ENCODE measurements at regions not wholly inside any gene's neighbourhood (a gene's known extent, or its start where the extent isn't known, plus 50 kb on each side); places are given as distances from the start of the nearest gene placed in this dataset.

GRCh38 chr7:10346032-10346431 is 627.6 kb upstream of the PHF14 start:
- no peak overlapping the region for H3K9ac ChIP-seq (ENCODE audit: extremely low read depth, low read length, poor library complexity, severe bottlenecking)
- 40% methylated on average over 1 of the region's 1 CpG; no CpG with 5 or more reads in 1 of the 2 experiments for WGBS, 2 experiments (ENCODE audit: insufficient coverage in 1 of 2, insufficient read length in 1 of 2)
- Mint-ChIP-seq H3K4me3 (no peak overlapping the region), H3K4me1 (no peaks in the 10 kb centered on the region), H3K36me3 (ENCODE audit: low read depth) (no peaks in the 10 kb centered on the region), H3K27me3 (ENCODE audit: insufficient read depth) (no peaks in the 10 kb centered on the region), H3K27ac (no peak overlapping the region), H3K9me3 (no peaks in the 10 kb centered on the region)
- no peaks in the 10 kb centered on the region for H3K27me3 ChIP-seq (ENCODE audit: control insufficient read depth, insufficient read depth, low read length, poor library complexity, severe bottlenecking)
- no peak for DNase-seq
- H3K27ac ChIP-seq (ENCODE audit: low read depth, low read length), result no peak overlapping the region
- no peaks in the 10 kb centered on the region for H3K4me1 ChIP-seq (ENCODE audit: control insufficient read depth, insufficient read depth, low read length)
- no peaks in the 10 kb centered on the region for H3K9me3 ChIP-seq (ENCODE audit: control insufficient read depth, low read length)
- TF ChIP-seq CTCF (conservative IDR thresholded peaks at IDR 0.05), result no peak
- H3K4me3 ChIP-seq (ENCODE audit: low read length), result no peak overlapping the region
- H3K36me3 ChIP-seq (ENCODE audit: control insufficient read depth, insufficient read depth, low read length), result no peaks in the 10 kb centered on the region

- Histone ChIP-seq H3K4me1 (ENCODE audit: control insufficient read depth, insufficient read depth, low read length) (no peaks in the 10 kb centered on the region), H3K4me3 (ENCODE audit: low read length) (no peak overlapping the region), H3K9ac (ENCODE audit: extremely low read depth, low read length, poor library complexity, severe bottlenecking) (no peak overlapping the region), H3K27ac (ENCODE audit: low read depth, low read length) (no peak overlapping the region), H3K36me3 (ENCODE audit: control insufficient read depth, insufficient read depth, low read length) (no peaks in the 10 kb centered on the region), H3K9me3 (ENCODE audit: control insufficient read depth, low read length) (no peaks in the 10 kb centered on the region), H3K27me3 (ENCODE audit: control insufficient read depth, insufficient read depth, low read length, poor library complexity, severe bottlenecking) (no peaks in the 10 kb centered on the region)
- Mint-ChIP-seq H3K36me3 (ENCODE audit: low read depth) (no peaks in the 10 kb centered on the region), H3K4me1 (no peaks in the 10 kb centered on the region), H3K27ac (no peak overlapping the region), H3K27me3 (ENCODE audit: insufficient read depth) (no peaks in the 10 kb centered on the region), H3K9me3 (peaks cover 2% of the 10 kb centered on the region), H3K4me3 (no peak overlapping the region)
- no peak for TF ChIP-seq CTCF (conservative IDR thresholded peaks at IDR 0.05)
- 77 to 89% methylated on average over 1 to 2 of the region's 2 CpGs for WGBS, 2 experiments (ENCODE audit: insufficient coverage in 1 of 2, insufficient read length in 1 of 2)
- no peak for DNase-seq
Observed at GRCh38 chr7:10355816-10356215, 617.9 kb upstream of the PHF14 start.

- Histone ChIP-seq H3K9me3 (ENCODE audit: control insufficient read depth, low read length) (no peaks in the 10 kb centered on the region), H3K4me3 (ENCODE audit: low read length) (no peak overlapping the region), H3K27me3 (ENCODE audit: control insufficient read depth, insufficient read depth, low read length, poor library complexity, severe bottlenecking) (no peaks in the 10 kb centered on the region), H3K4me1 (ENCODE audit: control insufficient read depth, insufficient read depth, low read length) (no peaks in the 10 kb centered on the region), H3K36me3 (ENCODE audit: control insufficient read depth, insufficient read depth, low read length) (no peaks in the 10 kb centered on the region), H3K27ac (ENCODE audit: low read depth, low read length) (no peak overlapping the region), H3K9ac (ENCODE audit: extremely low read depth, low read length, poor library complexity, severe bottlenecking) (no peak overlapping the region)
- no peaks in the 10 kb centered on the region for H3K4me1 Mint-ChIP-seq
- peaks cover 4% of the 10 kb centered on the region for H3K9me3 Mint-ChIP-seq
- DNase-seq, result no peak
- no peak overlapping the region for H3K4me3 Mint-ChIP-seq
- WGBS, 2 experiments (ENCODE audit: insufficient coverage in 1 of 2, insufficient read length in 1 of 2), result 68 to 100% methylated on average over 1 to 3 of the region's 3 CpGs
- H3K36me3 Mint-ChIP-seq (ENCODE audit: low read depth), result no peaks in the 10 kb centered on the region
- H3K27ac Mint-ChIP-seq, result no peak overlapping the region
- no peak for TF ChIP-seq CTCF (conservative IDR thresholded peaks at IDR 0.05)
- H3K27me3 Mint-ChIP-seq (ENCODE audit: insufficient read depth), result no peaks in the 10 kb centered on the region
Observed at GRCh38 chr7:10360050-10360449, 613.6 kb upstream of the PHF14 start.
